CD8-positive, alpha-beta memory T cell (primary cell): ENCODE measurements at regions not wholly inside any gene's neighbourhood (a gene's known extent, or its start where the extent isn't known, plus 50 kb on each side); places are given as distances from the start of the nearest gene placed in this dataset.

Experiments
- CTCF ChIA-PET: fragments of 350-600 bp; sonication (Branson Sonifier 250); formaldehyde crosslinking; loops from one replicate; lab custom pipeline; 2021; ENCODE audit warnings: antibody characterized with exemption; lab: Charles Lee
- POLR2A ChIA-PET: fragments of 350-600 bp; sonication (Branson Sonifier 250); formaldehyde crosslinking; loops from one replicate; lab custom pipeline; 2021; ENCODE audit warnings: antibody characterized with exemption; lab: Charles Lee
- DNase-seq, 5 donors: peaks; one replicate each; pipeline versions ENCODE4 v3.0.0 to v3.0.0-alpha.2; 2020 to 2022; ENCODE audit warnings: mixed read lengths in 1 of 5
- H3K27ac ChIP-seq: one replicate; pipeline ENCODE4 v1.7.0; 2013; ENCODE audit warnings: low read depth, mild to moderate bottlenecking, low read length, moderate library complexity
- H3K27me3 ChIP-seq: 2 replicates; pipeline ENCODE4 v1.7.0; 2013; ENCODE audit warnings: low read length, mild to moderate bottlenecking; ENCODE audit not compliant: insufficient read depth, poor library complexity, severe bottlenecking
- H3K36me3 ChIP-seq: 2 replicates; pipeline ENCODE4 v1.7.0; 2013; ENCODE audit warnings: mild to moderate bottlenecking, low read length, moderate library complexity; ENCODE audit not compliant: insufficient read depth
- H3K4me1 ChIP-seq: 2 replicates; pipeline ENCODE4 v1.7.0; 2013; ENCODE audit warnings: mild to moderate bottlenecking, low read length, moderate library complexity; ENCODE audit not compliant: insufficient read depth
- H3K4me3 ChIP-seq: 2 replicates; pipeline ENCODE4 v1.7.0; 2013; ENCODE audit warnings: mild to moderate bottlenecking, low read length
- H3K9me3 ChIP-seq: 2 replicates; pipeline ENCODE4 v1.7.0; 2013; ENCODE audit warnings: mild to moderate bottlenecking, low read length
- H3K27ac Mint-ChIP-seq, 8 donors: one replicate each; pipeline ENCODE4 v1.8.0; 2020 to 2021; ENCODE audit warnings: mixed read lengths in 8 of 8, mild to moderate bottlenecking in 6 of 8, inconsistent platforms in 3 of 8, moderate library complexity in 3 of 8
- H3K27me3 Mint-ChIP-seq, 2 donors: one replicate each; pipeline ENCODE4 v1.8.0; 2020 to 2021; ENCODE audit warnings: mixed read lengths in 2 of 2, mild to moderate bottlenecking in 1 of 2, moderate library complexity in 1 of 2
- H3K36me3 Mint-ChIP-seq, 3 donors: one replicate each; pipeline ENCODE4 v1.8.0; 2020 to 2021; ENCODE audit warnings: mixed read lengths in 3 of 3, inconsistent platforms in 1 of 3, mild to moderate bottlenecking in 1 of 3
- H3K4me1 Mint-ChIP-seq, 3 donors: one replicate each; pipeline ENCODE4 v1.8.0; 2020 to 2021; ENCODE audit warnings: mixed read lengths in 3 of 3, inconsistent platforms in 1 of 3, mild to moderate bottlenecking in 1 of 3
- H3K4me3 Mint-ChIP-seq, 7 donors: one replicate each; pipeline ENCODE4 v1.8.0; 2020 to 2021; ENCODE audit warnings: mixed read lengths in 7 of 7, mild to moderate bottlenecking in 6 of 7, moderate library complexity in 4 of 7, inconsistent platforms in 2 of 7
- H3K9me3 Mint-ChIP-seq, 5 donors: one replicate each; pipeline ENCODE4 v1.8.0; 2020 to 2022; ENCODE audit warnings: mixed read lengths in 5 of 5, mild to moderate bottlenecking in 3 of 5, moderate library complexity in 2 of 5, inconsistent platforms in 1 of 5

GRCh38 chr14:85308531-85309300 is 221.2 kb upstream of the FLRT2 start:
- CTCF ChIA-PET, result interaction anchor here (1.0 kb wide), 1 partner anchor 8 kb away, joined by 3 read pairs; no protein-coding TSS in a partner anchor
- no peak overlapping the region for H3K27ac Mint-ChIP-seq
- no peaks in the 10 kb centered on the region for H3K36me3 ChIP-seq
- no peaks in the 10 kb centered on the region for H3K4me1 Mint-ChIP-seq
- H3K36me3 Mint-ChIP-seq, result no peaks in the 10 kb centered on the region
- no peak overlapping the region for H3K27ac ChIP-seq
- no peak overlapping the region for H3K4me3 Mint-ChIP-seq
- H3K4me1 ChIP-seq, result no peaks in the 10 kb centered on the region
- H3K27me3 ChIP-seq, result no peaks in the 10 kb centered on the region
- no peak for DNase-seq
- no peaks in the 10 kb centered on the region for H3K27me3 Mint-ChIP-seq
- H3K4me3 ChIP-seq, result no peak overlapping the region
- H3K9me3 ChIP-seq, result no peaks in the 10 kb centered on the region
- H3K9me3 Mint-ChIP-seq, result peaks cover 0 to 16% (median 6%) of the 10 kb centered on the region in 5 donors
- POLR2A ChIA-PET, result no interaction called here

GRCh38 chr14:85310491-85311272 is 219.3 kb upstream of the FLRT2 start:
- POLR2A ChIA-PET, result no interaction called here
- H3K4me1 Mint-ChIP-seq, result no peaks in the 10 kb centered on the region
- no peaks in the 10 kb centered on the region for H3K27me3 ChIP-seq

GRCh38 chr14:85313560-85314207 is 216.3 kb upstream of the FLRT2 start:
- Mint-ChIP-seq H3K27me3 (no peaks in the 10 kb centered on the region), H3K36me3 (no peaks in the 10 kb centered on the region)
- CTCF ChIA-PET, result no interaction called here

More at GRCh38 chr14:85310491-85311272, 219.3 kb upstream of the FLRT2 start:
- Histone ChIP-seq H3K4me1 (no peaks in the 10 kb centered on the region), H3K9me3 (no peaks in the 10 kb centered on the region), H3K4me3 (no peak overlapping the region), H3K36me3 (no peaks in the 10 kb centered on the region), H3K27ac (no peak overlapping the region)
- CTCF ChIA-PET, result interaction anchor here (0.7 kb wide), 1 partner anchor 11 kb away, joined by 3 read pairs; no protein-coding TSS in a partner anchor
- no peaks in the 10 kb centered on the region for H3K27me3 Mint-ChIP-seq
- peaks cover 0 to 22% (median 7%) of the 10 kb centered on the region in 5 donors for H3K9me3 Mint-ChIP-seq
- H3K36me3 Mint-ChIP-seq, result no peaks in the 10 kb centered on the region
- no peak for DNase-seq
- no peak overlapping the region for H3K27ac Mint-ChIP-seq
- no peak overlapping the region for H3K4me3 Mint-ChIP-seq

GRCh38 chr14:85315290-85315689 is 214.7 kb upstream of the FLRT2 start:
- no peak for DNase-seq
- POLR2A ChIA-PET, result no interaction called here
- Mint-ChIP-seq H3K27me3 (no peaks in the 10 kb centered on the region), H3K4me1 (no peaks in the 10 kb centered on the region), H3K4me3 (no peak overlapping the region), H3K36me3 (no peaks in the 10 kb centered on the region), H3K9me3 (peaks cover 0 to 26% (median 0%) of the 10 kb centered on the region in 5 donors), H3K27ac (no peak overlapping the region)
- H3K27me3 ChIP-seq, result no peaks in the 10 kb centered on the region
- no peaks in the 10 kb centered on the region for H3K9me3 ChIP-seq
- no peak overlapping the region for H3K27ac ChIP-seq
- H3K4me3 ChIP-seq, result no peak overlapping the region
- H3K36me3 ChIP-seq, result no peaks in the 10 kb centered on the region
- CTCF ChIA-PET, result no interaction called here
- H3K4me1 ChIP-seq, result no peaks in the 10 kb centered on the region

More at GRCh38 chr14:85313560-85314207, 216.3 kb upstream of the FLRT2 start:
- Histone ChIP-seq H3K4me3 (no peak overlapping the region), H3K27me3 (no peaks in the 10 kb centered on the region), H3K4me1 (no peaks in the 10 kb centered on the region), H3K27ac (no peak overlapping the region), H3K36me3 (no peaks in the 10 kb centered on the region), H3K9me3 (no peaks in the 10 kb centered on the region)
- H3K4me1 Mint-ChIP-seq, result no peaks in the 10 kb centered on the region
- H3K9me3 Mint-ChIP-seq, result peaks cover 0 to 25% (median 4%) of the 10 kb centered on the region in 5 donors
- DNase-seq, result no peak
- POLR2A ChIA-PET, result no interaction called here
- no peak overlapping the region for H3K27ac Mint-ChIP-seq
- H3K4me3 Mint-ChIP-seq, result no peak overlapping the region

- no peaks in the 10 kb centered on the region for H3K27me3 ChIP-seq
- H3K4me3 ChIP-seq, result no peak overlapping the region
- no peaks in the 10 kb centered on the region for H3K4me1 Mint-ChIP-seq
- no peak overlapping the region for H3K4me3 Mint-ChIP-seq
- H3K27me3 Mint-ChIP-seq, result no peaks in the 10 kb centered on the region
- H3K36me3 Mint-ChIP-seq, result no peaks in the 10 kb centered on the region
- peaks cover 0 to 27% (median 0%) of the 10 kb centered on the region in 5 donors for H3K9me3 Mint-ChIP-seq
- H3K36me3 ChIP-seq, result no peaks in the 10 kb centered on the region
- no peak overlapping the region for H3K27ac Mint-ChIP-seq
- H3K4me1 ChIP-seq, result no peaks in the 10 kb centered on the region
- H3K9me3 ChIP-seq, result no peaks in the 10 kb centered on the region
- ChIA-PET POLR2A (no interaction called here), CTCF (no interaction called here)
- DNase-seq, result no peak
- H3K27ac ChIP-seq, result no peak overlapping the region
Measured at GRCh38 chr14:85315733-85316290, 214.1 kb upstream of the FLRT2 start.

- Mint-ChIP-seq H3K36me3 (no peaks in the 10 kb centered on the region), H3K27ac (no peak overlapping the region), H3K9me3 (peaks cover 0 to 28% (median 0%) of the 10 kb centered on the region in 5 donors), H3K4me1 (no peaks in the 10 kb centered on the region), H3K27me3 (no peaks in the 10 kb centered on the region), H3K4me3 (no peak overlapping the region)
- ChIA-PET POLR2A (no interaction called here), CTCF (interaction anchor here (1.3 kb wide), 1 partner anchor 9 kb away, joined by 3 read pairs; no protein-coding TSS in a partner anchor)
- no peak overlapping the region for H3K4me3 ChIP-seq
- no peak overlapping the region for H3K27ac ChIP-seq
- DNase-seq, result no peak
- no peaks in the 10 kb centered on the region for H3K4me1 ChIP-seq
- no peaks in the 10 kb centered on the region for H3K9me3 ChIP-seq
- H3K36me3 ChIP-seq, result no peaks in the 10 kb centered on the region
- no peaks in the 10 kb centered on the region for H3K27me3 ChIP-seq
Measured at GRCh38 chr14:85316701-85317410, 213.1 kb upstream of the FLRT2 start.

- Histone ChIP-seq H3K9me3 (no peaks in the 10 kb centered on the region), H3K4me3 (no peak overlapping the region), H3K27me3 (no peaks in the 10 kb centered on the region), H3K4me1 (no peaks in the 10 kb centered on the region), H3K27ac (no peak overlapping the region), H3K36me3 (no peaks in the 10 kb centered on the region)
- H3K4me1 Mint-ChIP-seq, result no peaks in the 10 kb centered on the region
- no peaks in the 10 kb centered on the region for H3K36me3 Mint-ChIP-seq
- H3K27me3 Mint-ChIP-seq, result no peaks in the 10 kb centered on the region
- POLR2A ChIA-PET, result no interaction called here
- H3K27ac Mint-ChIP-seq, result no peak overlapping the region
- CTCF ChIA-PET, result interaction anchor here (1.3 kb wide), 1 partner anchor 9 kb away, joined by 3 read pairs; no protein-coding TSS in a partner anchor
- DNase-seq, result no peak
- H3K4me3 Mint-ChIP-seq, result no peak overlapping the region
- peaks cover 0 to 28% (median 0%) of the 10 kb centered on the region in 5 donors for H3K9me3 Mint-ChIP-seq
Measured at GRCh38 chr14:85317491-85318021, 212.4 kb upstream of the FLRT2 start.
